ENCODE measurements at regions not wholly inside any gene's neighbourhood (a gene's known extent, or its start where the extent isn't known, plus 50 kb on each side); places are given as distances from the start of the nearest gene placed in this dataset.

DNA sequence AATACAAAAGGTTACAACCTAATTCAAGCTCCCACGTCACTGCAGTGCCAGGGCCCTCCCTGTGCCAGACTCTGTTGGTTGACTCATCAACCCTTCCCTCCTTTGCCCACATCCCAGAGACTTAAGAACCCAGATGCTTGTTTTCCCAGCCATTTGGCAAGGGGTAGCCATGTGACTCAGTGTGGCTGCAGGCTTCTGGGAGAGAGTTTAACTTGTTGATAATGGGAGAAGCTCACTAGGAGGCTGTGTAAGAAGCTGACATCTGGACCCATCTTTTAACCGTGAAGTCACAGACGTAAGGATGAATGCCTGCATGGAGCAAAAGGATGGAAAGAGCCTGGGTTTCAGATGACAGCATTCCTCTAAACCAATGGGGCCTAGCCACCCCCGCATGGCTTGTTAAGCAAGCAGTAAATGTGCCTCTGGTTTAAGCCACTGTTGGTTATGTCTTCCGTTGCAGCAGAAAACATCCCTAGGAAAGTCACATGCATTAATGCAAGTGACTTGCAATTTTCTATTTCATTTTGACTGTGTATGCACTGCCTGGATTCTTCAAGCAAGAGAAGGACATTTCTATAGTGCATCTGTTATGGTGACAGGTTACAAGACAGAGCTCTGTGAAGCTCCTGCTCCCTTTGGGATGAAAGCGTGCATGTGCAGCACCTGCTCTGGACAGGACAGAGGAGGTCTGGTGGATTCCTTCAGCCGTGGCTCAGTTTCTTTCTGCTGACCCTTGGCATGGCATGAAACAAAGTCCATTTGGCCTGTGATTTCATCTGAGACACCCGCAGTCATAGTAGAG lies 57.5 kb upstream of the CREB5 start:
- H3K9me3 Mint-ChIP-seq, result no peaks in the 10 kb centered on the region
- H3K27ac Mint-ChIP-seq (ENCODE audit: unreplicated experiment), result no peak overlapping the region
- H3K27me3 Mint-ChIP-seq (ENCODE audit: low read depth), result no peaks in the 10 kb centered on the region
- H3K4me1 Mint-ChIP-seq, result peaks cover 9% of the 10 kb centered on the region
- TF ChIP-seq, protein P1, sequence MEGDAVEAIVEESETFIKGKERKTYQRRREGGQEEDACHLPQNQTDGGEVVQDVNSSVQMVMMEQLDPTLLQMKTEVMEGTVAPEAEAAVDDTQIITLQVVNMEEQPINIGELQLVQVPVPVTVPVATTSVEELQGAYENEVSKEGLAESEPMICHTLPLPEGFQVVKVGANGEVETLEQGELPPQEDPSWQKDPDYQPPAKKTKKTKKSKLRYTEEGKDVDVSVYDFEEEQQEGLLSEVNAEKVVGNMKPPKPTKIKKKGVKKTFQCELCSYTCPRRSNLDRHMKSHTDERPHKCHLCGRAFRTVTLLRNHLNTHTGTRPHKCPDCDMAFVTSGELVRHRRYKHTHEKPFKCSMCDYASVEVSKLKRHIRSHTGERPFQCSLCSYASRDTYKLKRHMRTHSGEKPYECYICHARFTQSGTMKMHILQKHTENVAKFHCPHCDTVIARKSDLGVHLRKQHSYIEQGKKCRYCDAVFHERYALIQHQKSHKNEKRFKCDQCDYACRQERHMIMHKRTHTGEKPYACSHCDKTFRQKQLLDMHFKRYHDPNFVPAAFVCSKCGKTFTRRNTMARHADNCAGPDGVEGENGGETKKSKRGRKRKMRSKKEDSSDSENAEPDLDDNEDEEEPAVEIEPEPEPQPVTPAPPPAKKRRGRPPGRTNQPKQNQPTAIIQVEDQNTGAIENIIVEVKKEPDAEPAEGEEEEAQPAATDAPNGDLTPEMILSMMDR (conservative IDR thresholded peaks at IDR 0.05), result no peak
- H3K4me3 Mint-ChIP-seq, result no peak overlapping the region
- H3K36me3 Mint-ChIP-seq (ENCODE audit: low read depth), result no peaks in the 10 kb centered on the region
- no peak for DNase-seq (ENCODE audit: low read depth, low spot score)

GRCh38 chr7:28355635-28356319 lies 56.5 kb upstream of the CREB5 start:
- H3K4me3 Mint-ChIP-seq, result no peak overlapping the region
- no peak for DNase-seq (ENCODE audit: low read depth, low spot score)
- H3K36me3 Mint-ChIP-seq (ENCODE audit: low read depth), result no peaks in the 10 kb centered on the region
- TF ChIP-seq, protein P1 (conservative IDR thresholded peaks at IDR 0.05), result no peak
- no peaks in the 10 kb centered on the region for H3K27me3 Mint-ChIP-seq (ENCODE audit: low read depth)
- no peaks in the 10 kb centered on the region for H3K9me3 Mint-ChIP-seq
- H3K4me1 Mint-ChIP-seq, result peaks cover 9% of the 10 kb centered on the region
- H3K27ac Mint-ChIP-seq (ENCODE audit: unreplicated experiment), result no peak overlapping the region

DNA sequence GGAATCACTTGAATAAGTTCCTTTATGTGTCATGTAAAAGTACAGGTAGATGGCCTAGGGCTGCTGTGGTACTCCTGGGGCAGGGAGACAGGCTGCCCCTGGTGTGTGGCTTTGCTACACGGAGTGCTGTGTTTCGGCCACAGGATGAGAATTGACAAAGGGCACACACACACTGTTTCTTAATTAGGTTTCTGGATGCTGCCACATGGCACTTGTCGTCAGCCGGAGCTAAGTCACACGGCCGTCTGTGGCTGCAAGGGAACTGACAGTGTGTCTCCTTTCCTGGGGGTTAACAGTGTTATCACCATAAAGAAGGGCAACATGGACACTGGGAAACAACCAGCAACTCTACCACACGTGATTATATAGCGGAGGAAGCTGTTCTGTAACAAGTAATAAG lies 55.7 kb upstream of the CREB5 start:
- no peak for DNase-seq (ENCODE audit: low read depth, low spot score)
- Mint-ChIP-seq H3K4me1 (peaks cover 15% of the 10 kb centered on the region), H3K4me3 (no peak overlapping the region), H3K9me3 (no peaks in the 10 kb centered on the region), H3K27me3 (ENCODE audit: low read depth) (no peaks in the 10 kb centered on the region), H3K36me3 (ENCODE audit: low read depth) (no peaks in the 10 kb centered on the region), H3K27ac (ENCODE audit: unreplicated experiment) (peak overlapping the region; percentile 54)
- TF ChIP-seq, protein P1 (conservative IDR thresholded peaks at IDR 0.05), result no peak

DNA sequence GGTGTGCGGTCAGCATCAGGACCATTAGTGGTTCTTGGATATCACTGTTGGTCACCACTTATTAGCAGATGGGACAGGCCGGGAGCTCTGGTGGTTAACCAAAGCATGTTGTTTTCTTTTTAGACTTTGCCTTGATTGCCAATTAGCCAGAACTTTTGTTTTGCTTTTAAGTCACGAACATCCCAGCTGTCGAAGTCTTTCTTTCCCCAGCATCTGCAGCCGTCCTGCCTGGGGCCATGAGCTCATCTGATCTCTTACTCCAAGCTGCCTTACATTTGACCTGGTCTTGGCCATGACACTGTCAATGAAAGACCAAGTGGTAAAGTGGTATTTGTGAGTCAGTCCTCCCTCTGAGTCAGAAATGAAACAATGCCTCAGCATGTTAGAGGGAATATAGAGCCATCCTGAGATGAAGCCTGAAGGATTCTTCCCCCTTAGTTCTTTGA lies 53.9 kb upstream of the CREB5 start:
- no peak overlapping the region for H3K27ac Mint-ChIP-seq (ENCODE audit: unreplicated experiment)
- H3K4me3 Mint-ChIP-seq, result no peak overlapping the region
- peaks cover 19% of the 10 kb centered on the region for H3K4me1 Mint-ChIP-seq

GRCh38 chr7:28360739-28361138 lies 51.6 kb upstream of the CREB5 start:
- H3K27ac Mint-ChIP-seq (ENCODE audit: unreplicated experiment), result no peak overlapping the region
- TF ChIP-seq, protein P1 (conservative IDR thresholded peaks at IDR 0.05), result no peak
- H3K4me1 Mint-ChIP-seq, result peaks cover 19% of the 10 kb centered on the region
- H3K9me3 Mint-ChIP-seq, result peaks cover 14% of the 10 kb centered on the region
- H3K4me3 Mint-ChIP-seq, result no peak overlapping the region
- no peaks in the 10 kb centered on the region for H3K27me3 Mint-ChIP-seq (ENCODE audit: low read depth)
- peaks cover 9% of the 10 kb centered on the region for H3K36me3 Mint-ChIP-seq (ENCODE audit: low read depth)
- DNase-seq (ENCODE audit: low read depth, low spot score), result no peak

More for the DNA sequence above, 53.9 kb upstream of the CREB5 start:
- Mint-ChIP-seq H3K36me3 (ENCODE audit: low read depth) (no peaks in the 10 kb centered on the region), H3K27me3 (ENCODE audit: low read depth) (no peaks in the 10 kb centered on the region), H3K9me3 (peaks cover 2% of the 10 kb centered on the region)
- DNase-seq (ENCODE audit: low read depth, low spot score), result no peak
- TF ChIP-seq, protein P1 (conservative IDR thresholded peaks at IDR 0.05), result no peak
